HG03521 (cell line): ENCODE measurements at regions not wholly inside any gene's neighbourhood (a gene's known extent, or its start where the extent isn't known, plus 50 kb on each side); places are given as distances from the start of the nearest gene placed in this dataset.
"Not testable (repeated sequence)": the region's sequence is repeated elsewhere in the genome, so short reads cannot be mapped to it uniquely, and the experiment has no call there.

ENCODE experiments used
- ATAC-seq: cut with Tn5 transposase; IDR thresholded peaks from one replicate; pipeline ENCODE4 v1.9.1; 2021; ENCODE audit warnings: mild to moderate bottlenecking, moderate library complexity; ENCODE audit not compliant: unreplicated experiment

GRCh38 chr16:77060614-77061013 is 130.4 kb upstream of the MON1B start:
- no peak for ATAC-seq

GRCh38 chr16:77062878-77063675 is 127.9 kb upstream of the MON1B start:
- no peak for ATAC-seq

GRCh38 chr16:77063676-77064016 is 127.3 kb upstream of the MON1B start:
- ATAC-seq = no peak

GRCh38 chr16:77064037-77064436 is 127.0 kb upstream of the MON1B start:
- no peak for ATAC-seq

- no peak for ATAC-seq
These were observed 124.0 kb upstream of the MON1B start for GRCh38 chr16:77066896-77067496.

GRCh38 chr16:77067900-77068299 is 123.1 kb upstream of the MON1B start:
- ATAC-seq = no peak

- no peak for ATAC-seq
These were observed 122.6 kb upstream of the MON1B start for GRCh38 chr16:77068402-77068801.

GRCh38 chr16:77069929-77070328 is 121.1 kb upstream of the MON1B start:
- ATAC-seq = no peak

GRCh38 chr16:77070683-77071082 is 120.3 kb upstream of the MON1B start:
- ATAC-seq = no peak

- no peak for ATAC-seq
These were observed 114.2 kb upstream of the MON1B start for GRCh38 chr16:77076839-77077238.

- ATAC-seq = no peak
These were observed 113.6 kb upstream of the MON1B start for GRCh38 chr16:77077256-77077922.

- no peak for ATAC-seq
These were observed 105.0 kb upstream of the MON1B start for GRCh38 chr16:77085981-77086380.

- ATAC-seq = no peak
These were observed 100.9 kb upstream of the MON1B start for GRCh38 chr16:77090062-77090461.

- ATAC-seq = no peak
These were observed 97.7 kb upstream of the MON1B start for GRCh38 chr16:77093309-77093708.

- no peak for ATAC-seq
These were observed 97.0 kb upstream of the MON1B start for GRCh38 chr16:77093999-77094398.

- no peak for ATAC-seq
These were observed 79.9 kb upstream of the MON1B start for GRCh38 chr16:77111056-77111565.

GRCh38 chr16:77112746-77113145 is 78.2 kb upstream of the MON1B start:
- no peak for ATAC-seq

GRCh38 chr16:77113835-77114234 is 77.2 kb upstream of the MON1B start:
- ATAC-seq = no peak

- ATAC-seq = not testable (repeated sequence)
These were observed 76.6 kb upstream of the MON1B start for GRCh38 chr16:77114361-77114760.

- no peak for ATAC-seq
These were observed 74.1 kb upstream of the MON1B start for GRCh38 chr16:77116856-77117255.

GRCh38 chr16:77117707-77118106 is 73.3 kb upstream of the MON1B start:
- no peak for ATAC-seq

- no peak for ATAC-seq
These were observed 59.6 kb upstream of the MON1B start for GRCh38 chr16:77131398-77131797.
